H1 (cell line): ENCODE measurements at regions not wholly inside any gene's neighbourhood (a gene's known extent, or its start where the extent isn't known, plus 50 kb on each side); places are given as distances from the start of the nearest gene placed in this dataset.

Experiments used
- CTCF ChIA-PET: fragments of 300-600 bp; sonication (Branson Sonifier 250); formaldehyde crosslinking; loops from one replicate; lab custom pipeline; 2021; ENCODE audit not compliant: partially characterized antibody; lab: Charles Lee
- POLR2A ChIA-PET: fragments of 300-600 bp; sonication (Branson Sonifier 250); formaldehyde crosslinking; loops from one replicate; lab custom pipeline; 2021; ENCODE audit warnings: inconsistent platforms; ENCODE audit not compliant: partially characterized antibody; lab: Charles Lee
- DNase-seq, 2 experiments: peaks; one replicate each; pipeline versions ENCODE4 v3.0.0 to v3.0.0-alpha.2; 2010 to 2022; ENCODE audit warnings: low spot score in 2 of 2, low read depth in 1 of 2, mixed read lengths in 1 of 2
- FAIRE-seq: peaks from 2 replicates; lab custom pipeline; 2011; peaks lifted over from hg19 to GRCh38; lab: Jason Lieb, UNC
- H2AFZ ChIP-seq: 2 replicates; pipeline ENCODE4 v1.8.1; 2012; ENCODE audit warnings: low read length, inconsistent platforms
- H2AK5ac ChIP-seq: 2 replicates; pipeline ENCODE4 v1.6.1; 2013; ENCODE audit warnings: low read depth, low read length
- H2BK120ac ChIP-seq: replicated peaks from 2 replicates; pipeline ENCODE3; 2013; ENCODE audit warnings: low read depth, low read length, inconsistent platforms
- H2BK12ac ChIP-seq: 2 replicates; pipeline ENCODE4 v1.6.1; 2013; ENCODE audit warnings: low read depth, low read length
- H2BK15ac ChIP-seq: 2 replicates; pipeline ENCODE4 v1.6.1; 2013; ENCODE audit warnings: low read length
- H2BK20ac ChIP-seq: 2 replicates; pipeline ENCODE4 v1.6.1; 2013; ENCODE audit warnings: low read length
- H2BK5ac ChIP-seq: 2 replicates; pipeline ENCODE4 v1.6.1; 2013; ENCODE audit warnings: low read depth, low read length
- H3K14ac ChIP-seq: 2 replicates; pipeline ENCODE4 v1.6.1; 2013; ENCODE audit warnings: inconsistent platforms; ENCODE audit not compliant: insufficient read length
- H3K18ac ChIP-seq: 2 replicates; pipeline ENCODE4 v1.6.1; 2013; ENCODE audit warnings: low read length; ENCODE audit errors: extremely low read depth
- H3K23ac ChIP-seq: 2 replicates; pipeline ENCODE4 v1.6.1; 2013; ENCODE audit warnings: inconsistent platforms; ENCODE audit not compliant: insufficient read length
- H3K23me2 ChIP-seq: 2 replicates; pipeline ENCODE4 v1.6.1; 2013; ENCODE audit warnings: low read depth, low read length
- H3K27ac ChIP-seq: 2 replicates; pipeline ENCODE4 v1.6.1; 2011; ENCODE audit warnings: low read depth, low read length, inconsistent platforms
- H3K27me3 ChIP-seq, 4 experiments: replicated peaks in 1 of 4; 1 replicate in 1 of 4; 2 replicates in 3 of 4; pipeline versions ENCODE4 v1.6.1 to v1.8.1; 2011 to 2013; ENCODE audit warnings: low read length in 3 of 4, mild to moderate bottlenecking in 3 of 4, inconsistent platforms in 2 of 4, mixed read lengths in 2 of 4, moderate library complexity in 1 of 4; ENCODE audit not compliant: control insufficient read depth in 3 of 4, insufficient read depth in 3 of 4; ENCODE audit errors: extremely low read depth in 1 of 4
- H3K36me3 ChIP-seq, 4 experiments: 2 replicates each; pipeline versions ENCODE4 v1.6.1 to v1.8.1; 2011 to 2013; ENCODE audit warnings: mild to moderate bottlenecking in 4 of 4, low read length in 3 of 4, moderate library complexity in 2 of 4, control low read depth in 1 of 4, inconsistent platforms in 1 of 4; ENCODE audit not compliant: insufficient read depth in 4 of 4, control insufficient read depth in 2 of 4
- H3K4ac ChIP-seq: replicated peaks from 2 replicates; pipeline ENCODE3; 2013; ENCODE audit warnings: low read length, low read depth, mixed read lengths, inconsistent platforms; ENCODE audit not compliant: insufficient read length
- H3K4me1 ChIP-seq, 4 experiments: replicated peaks in 1 of 4; 1 replicate in 1 of 4; 2 replicates in 3 of 4; pipeline versions ENCODE4 v1.6.1 to v1.8.1; 2011 to 2013; ENCODE audit warnings: low read length in 3 of 4, inconsistent platforms in 2 of 4, mixed read lengths in 1 of 4; ENCODE audit not compliant: insufficient read depth in 4 of 4, control insufficient read depth in 3 of 4
- H3K4me2 ChIP-seq, 2 experiments: 2 replicates each; pipeline versions ENCODE4 v1.6.1 to v1.8.1; 2011 to 2013; ENCODE audit warnings: low read depth in 2 of 2, low read length in 2 of 2, control low read depth in 1 of 2, inconsistent platforms in 1 of 2, mild to moderate bottlenecking in 1 of 2; ENCODE audit not compliant: insufficient read depth in 1 of 2
- H3K4me3 ChIP-seq, 4 experiments: fragments of 200-600, 300-600 bp in 1 of 4; sonication (generic), shearing (Covaris generic), sonication (Bioruptor Twin) in 1 of 4; 2 replicates each; pipeline versions ENCODE4 v1.5.1 to v1.8.1; 2011 to 2016; ENCODE audit warnings: low read length in 4 of 4, low read depth in 3 of 4, control low read depth in 2 of 4, inconsistent platforms in 2 of 4, mild to moderate bottlenecking in 2 of 4, mixed read lengths in 1 of 4, moderate library complexity in 1 of 4; ENCODE audit not compliant: insufficient read depth in 2 of 4; ENCODE audit errors: extremely low read depth in 1 of 4
- H3K56ac ChIP-seq: replicated peaks from 2 replicates; pipeline ENCODE3; 2013; ENCODE audit warnings: low read depth, mild to moderate bottlenecking, mixed read lengths, low read length, inconsistent platforms; ENCODE audit not compliant: insufficient read length
- H3K79me1 ChIP-seq: 2 replicates; pipeline ENCODE4 v1.6.1; 2013; ENCODE audit warnings: low read depth, low read length, control low read depth
- H3K79me2 ChIP-seq, 2 experiments: 2 replicates each; pipeline versions ENCODE4 v1.6.1 to v1.8.1; 2012 to 2013; ENCODE audit warnings: low read length in 2 of 2, mild to moderate bottlenecking in 2 of 2, inconsistent platforms in 1 of 2; ENCODE audit not compliant: insufficient read depth in 2 of 2, control insufficient read depth in 1 of 2
- H3K9ac ChIP-seq, 4 experiments: replicated peaks in 1 of 4; 1 replicate in 1 of 4; 2 replicates in 3 of 4; pipeline versions ENCODE4 v1.6.1 to v1.8.1; 2011 to 2013; ENCODE audit warnings: low read depth in 3 of 4, low read length in 3 of 4, control low read depth in 2 of 4, mild to moderate bottlenecking in 2 of 4, moderate library complexity in 2 of 4, inconsistent platforms in 1 of 4; ENCODE audit errors: extremely low read depth in 1 of 4
- H3K9me3 ChIP-seq, 2 experiments: 2 replicates each; pipeline versions ENCODE4 v1.6.1 to v1.8.1; 2012 to 2013; ENCODE audit warnings: mild to moderate bottlenecking in 2 of 2, moderate library complexity in 2 of 2, control low read depth in 1 of 2, inconsistent platforms in 1 of 2, low read depth in 1 of 2, low read length in 1 of 2, mixed read lengths in 1 of 2; ENCODE audit not compliant: insufficient read depth in 2 of 2
- H4K20me1 ChIP-seq, 2 experiments: replicated peaks in 1 of 2; 2 replicates each; pipeline versions ENCODE3 to v1.8.1; 2011 to 2013; ENCODE audit warnings: inconsistent platforms in 2 of 2, low read length in 2 of 2, mild to moderate bottlenecking in 1 of 2; ENCODE audit not compliant: insufficient read depth in 2 of 2, control insufficient read depth in 1 of 2
- H4K5ac ChIP-seq: 2 replicates; pipeline ENCODE4 v1.6.1; 2013; ENCODE audit warnings: low read length, low read depth, mixed read lengths, inconsistent platforms; ENCODE audit not compliant: insufficient read length
- H4K8ac ChIP-seq: 2 replicates; pipeline ENCODE4 v1.8.0; 2013; ENCODE audit warnings: mild to moderate bottlenecking, moderate library complexity, low read length, inconsistent platforms; ENCODE audit not compliant: insufficient read depth; ENCODE audit errors: extremely low read depth
- H4K91ac ChIP-seq: replicated peaks from 2 replicates; pipeline ENCODE3; 2013; ENCODE audit warnings: low read length, mixed read lengths, inconsistent platforms; ENCODE audit not compliant: insufficient read length
- CBX5 ChIP-seq: fragments of 300-800, 300-1000 bp; sonication (generic); IDR thresholded peaks from 2 replicates; pipeline ENCODE4 v1.7.1; 2016; ENCODE audit warnings: antibody characterized with exemption, low read length, low read depth
- CHD2 ChIP-seq: IDR thresholded peaks from 2 replicates; pipeline ENCODE4 v1.6.1; 2012; ENCODE audit warnings: low read length, improper control_type of control experiment
- CTCF ChIP-seq, 3 experiments: IDR thresholded peaks; 1 replicate in 2 of 3; 2 replicates in 1 of 3; pipeline versions ENCODE4 v1.5.1 to v1.6.1; 2011; ENCODE audit warnings: low read length in 3 of 3, mild to moderate bottlenecking in 3 of 3, inconsistent platforms in 2 of 3, low read depth in 1 of 3, moderate library complexity in 1 of 3; ENCODE audit not compliant: insufficient read depth in 1 of 3; ENCODE audit errors: control extremely low read depth in 1 of 3
- JUN ChIP-seq: IDR thresholded peaks from 2 replicates; pipeline ENCODE4 v1.6.1; 2011; ENCODE audit warnings: low read depth, mild to moderate bottlenecking, improper control_type of control experiment, low read length
- JUND ChIP-seq: IDR thresholded peaks from 2 replicates; pipeline ENCODE4 v1.6.1; 2011; ENCODE audit warnings: mild to moderate bottlenecking, improper control_type of control experiment, low read length
- SUZ12 ChIP-seq: fragments of 200-600 bp; sonication (generic); IDR thresholded peaks from 2 replicates; pipeline ENCODE4 v1.6.1; 2012; ENCODE audit warnings: mild to moderate bottlenecking, inconsistent platforms, low read length, moderate library complexity, mixed read lengths
- TAF1 ChIP-seq: IDR thresholded peaks from 2 replicates; pipeline ENCODE4 v1.6.1; 2011; ENCODE audit warnings: mild to moderate bottlenecking, low read depth, low read length
- TCF12 ChIP-seq: IDR thresholded peaks from 2 replicates; pipeline ENCODE4 v1.6.1; 2011; ENCODE audit warnings: low read depth, mild to moderate bottlenecking, low read length
- WGBS, 2 experiments: shearing (Covaris generic) in 1 of 2; methylation state at CpG; one replicate each; pipeline versions ENCODE4 v1.1.6 to v1.1.7; 2013 to 2015; ENCODE audit warnings: low lambda C conversion rate in 2 of 2, mixed read lengths in 2 of 2, inconsistent platforms in 1 of 2, low coverage in 1 of 2, missing lambda C conversion rate in 1 of 2; ENCODE audit not compliant: insufficient replicate concordance in 2 of 2, insufficient coverage in 1 of 2, insufficient read length in 1 of 2; ENCODE audit errors: extremely low coverage in 1 of 2, missing lambda C conversion rate in 1 of 2; 5-methylcytosine and 5-hydroxymethylcytosine counted together

DNA sequence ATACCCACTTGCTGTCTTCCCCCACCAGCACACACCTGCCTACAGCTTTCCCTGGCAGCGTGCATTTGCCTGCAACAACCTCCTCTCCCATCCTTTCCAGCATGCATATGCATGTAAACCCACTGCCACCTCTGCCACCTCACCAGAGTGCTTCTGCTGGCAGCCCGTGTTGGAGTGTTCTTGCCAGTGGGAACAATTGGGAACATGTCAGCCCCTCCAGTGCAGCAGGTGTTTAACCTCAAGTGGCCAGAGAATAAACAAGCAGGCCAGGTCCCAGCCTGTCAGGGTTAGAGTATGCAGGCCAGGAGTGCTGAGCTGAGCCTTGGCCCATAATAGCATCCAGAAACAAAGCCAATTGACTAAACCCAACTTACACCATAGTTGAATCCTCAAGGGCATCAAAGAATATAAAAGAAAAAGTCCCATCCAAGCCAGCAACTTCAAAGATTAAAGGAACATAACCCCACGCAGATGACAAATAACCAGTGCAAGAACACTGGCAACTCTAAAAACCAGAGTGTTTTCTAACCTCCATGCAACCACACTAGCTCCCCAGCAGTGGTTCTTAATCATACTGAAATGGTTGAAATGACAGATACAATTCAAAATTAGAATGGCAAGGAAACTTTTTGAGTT, 1212.1 kb upstream of the CITED2 start:
- H2BK15ac ChIP-seq: no peak overlapping the region
- H3K23ac ChIP-seq: no peak overlapping the region
- ChIA-PET CTCF (no interaction called here), POLR2A (no interaction called here)
- no peak overlapping the region for H2AFZ ChIP-seq
- 93% methylated on average over 3 of the region's 3 CpGs; no CpG with 5 or more reads in 1 of the 2 experiments for WGBS, 2 experiments
- H3K23me2 ChIP-seq: no peaks in the 10 kb centered on the region
- no peaks in the 10 kb centered on the region for H4K20me1 ChIP-seq
- no peaks in the 10 kb centered on the region for H3K36me3 ChIP-seq
- no peak overlapping the region for H3K18ac ChIP-seq
- no peaks in the 10 kb centered on the region for H3K27me3 ChIP-seq
- H3K27ac ChIP-seq: no peak overlapping the region
- H2BK12ac ChIP-seq: no peak overlapping the region
- H4K91ac ChIP-seq: no peak overlapping the region
- no peak overlapping the region for H2BK120ac ChIP-seq
- no peaks in the 10 kb centered on the region for H3K79me1 ChIP-seq
- no peak overlapping the region for H2BK5ac ChIP-seq
- H2BK20ac ChIP-seq: no peak overlapping the region
- no peak overlapping the region for H3K9ac ChIP-seq
- no peak overlapping the region for H3K4me3 ChIP-seq
- no peak for TF ChIP-seq CHD2
- TF ChIP-seq TAF1: no peak
- TF ChIP-seq JUND: no peak
- no peak for TF ChIP-seq JUN
- TF ChIP-seq TCF12: no peak
- no peak for TF ChIP-seq SUZ12
- TF ChIP-seq CTCF (IDR thresholded peaks at IDR 0.05; ENCODE audit: control extremely low read depth in 1 of 3, insufficient read depth in 1 of 3, low read depth in 1 of 3, low read length in 3 of 3): no peak
- TF ChIP-seq CBX5: no peak
- no peak for DNase-seq
- no peak overlapping the region for H3K56ac ChIP-seq
- H3K4ac ChIP-seq: no peak overlapping the region
- H4K8ac ChIP-seq: no peak overlapping the region; the same call in 1 of the 2 replicates
- no peak overlapping the region for H4K5ac ChIP-seq
- H3K4me2 ChIP-seq: no peak overlapping the region
- FAIRE-seq: no peak
- no peak overlapping the region for H3K14ac ChIP-seq
- H3K4me1 ChIP-seq: no peaks in the 10 kb centered on the region
- no peaks in the 10 kb centered on the region for H3K9me3 ChIP-seq
- no peaks in the 10 kb centered on the region for H3K79me2 ChIP-seq
- H2AK5ac ChIP-seq: no peak overlapping the region
